GM12878 (cell line): ENCODE measurements at regions not wholly inside any gene's neighbourhood (a gene's known extent, or its start where the extent isn't known, plus 50 kb on each side); places are given as distances from the start of the nearest gene placed in this dataset.

Experiments
- ATAC-seq: fragments of 200-7000 bp; cut with Tn5 transposase; 3 replicates; pipeline ENCODE4 v1.9.1; 2020; ENCODE audit warnings: mild to moderate bottlenecking, moderate library complexity
- BruUV-seq: library from RNA; stranded (reverse); fragments of 400-500 nt; replicated peaks from 2 replicates; lab custom pipeline; 2021; lab: Mats Ljungman, UMichigan
- CTCF ChIA-PET: fragments of 300-600 bp; sonication (Branson Sonifier 250); formaldehyde crosslinking; extraction: SDS; loops from one replicate; lab custom pipeline; 2021; ENCODE audit warnings: inconsistent platforms; lab: Yijun Ruan, JAX
- POLR2A ChIA-PET: fragments of 350-600 bp; formaldehyde crosslinking; extraction: SDS; loops from one replicate; lab custom pipeline; 2021; ENCODE audit warnings: inconsistent platforms; lab: Charles Lee
- RAD21 ChIA-PET: fragments of 300-600 bp; sonication (Branson Sonifier 250); formaldehyde crosslinking; loops from one replicate; lab custom pipeline; 2023; ENCODE audit warnings: antibody characterized with exemption; ENCODE audit not compliant: unreplicated experiment; lab: Charles Lee
- SMC1A ChIA-PET: fragments of 300-600 bp; sonication (Branson Sonifier 250); formaldehyde crosslinking; loops from one replicate; lab custom pipeline; 2023; ENCODE audit not compliant: unreplicated experiment, uncharacterized antibody; lab: Charles Lee
- DNase-seq: peaks from one replicate; pipeline ENCODE4 v3.0.0-alpha.2; 2011; ENCODE audit warnings: low read depth, low spot score
- FAIRE-seq: peaks from 3 replicates; lab custom pipeline; 2011; peaks lifted over from hg19 to GRCh38; lab: Jason Lieb, UNC
- H2AFZ ChIP-seq: 2 replicates; pipeline ENCODE4 v1.6.0; 2011; ENCODE audit warnings: low read depth, low read length, control low read depth; ENCODE audit not compliant: control insufficient read depth
- H3K27ac ChIP-seq: 2 replicates; pipeline ENCODE4 v1.5.1; 2011; ENCODE audit warnings: control low read depth; ENCODE audit not compliant: control insufficient read depth, insufficient read depth
- H3K27me3 ChIP-seq, 2 experiments: replicated peaks in 1 of 2; 2 replicates each; pipeline versions ENCODE4 v1.6.0 to v1.6.1; 2011; ENCODE audit warnings: low read length in 1 of 2; ENCODE audit not compliant: control insufficient read depth in 2 of 2, insufficient read depth in 2 of 2
- H3K36me3 ChIP-seq, 2 experiments: 2 replicates each; pipeline ENCODE4 v1.5.1; 2011; ENCODE audit warnings: low read length in 1 of 2; ENCODE audit not compliant: control insufficient read depth in 2 of 2, insufficient read depth in 2 of 2
- H3K4me1 ChIP-seq: 2 replicates; pipeline ENCODE4 v1.6.1; 2011; ENCODE audit warnings: mild to moderate bottlenecking, low read length, moderate library complexity, mixed read lengths; ENCODE audit not compliant: control insufficient read depth, insufficient read depth
- H3K4me2 ChIP-seq: 2 replicates; pipeline ENCODE4 v1.6.0; 2011; ENCODE audit warnings: control low read depth; ENCODE audit not compliant: control insufficient read depth, insufficient read depth
- H3K4me3 ChIP-seq: fragments of 200-600 bp; sonication (generic); 2 replicates; pipeline ENCODE4 v1.5.1; 2016
- H3K79me2 ChIP-seq: 2 replicates; pipeline ENCODE4 v1.6.0; 2011; ENCODE audit warnings: low read length; ENCODE audit not compliant: control insufficient read depth, insufficient read depth
- H3K9ac ChIP-seq: 2 replicates; pipeline ENCODE4 v1.8.0; 2011; ENCODE audit warnings: low read length, control low read depth, mixed read lengths; ENCODE audit not compliant: control insufficient read depth, insufficient read depth
- H3K9me3 ChIP-seq: replicated peaks from 3 replicates; pipeline ENCODE4 v1.5.1; 2011; ENCODE audit warnings: mild to moderate bottlenecking, low read length; ENCODE audit not compliant: control insufficient read depth, insufficient read depth
- H4K20me1 ChIP-seq: 2 replicates; pipeline ENCODE4 v1.6.0; 2011; ENCODE audit not compliant: control insufficient read depth, insufficient read depth
- CBFB ChIP-seq: IDR thresholded peaks from 2 replicates; pipeline ENCODE4 v1.6.1; 2016; ENCODE audit warnings: antibody characterized with exemption, low read depth
- E2F4 ChIP-seq: IDR thresholded peaks from 2 replicates; pipeline ENCODE4 v1.6.1; 2012; ENCODE audit warnings: low read depth, low read length, improper control_type of control experiment
- EZH2 ChIP-seq: IDR thresholded peaks from 2 replicates; pipeline ENCODE4 v1.6.1; 2012; ENCODE audit warnings: low read depth, mild to moderate bottlenecking, control low read depth, inconsistent platforms, low read length, borderline replicate concordance; ENCODE audit not compliant: control insufficient read depth
- IKZF2 ChIP-seq, 2 experiments: fragments of 450-650 bp; IDR thresholded peaks; 2 replicates each; pipeline ENCODE4 v1.6.1; 2017; ENCODE audit warnings: mild to moderate bottlenecking in 2 of 2, moderate library complexity in 2 of 2
- NBN ChIP-seq: fragments of 450-650 bp; IDR thresholded peaks from 2 replicates; pipeline ENCODE4 v1.6.1; 2016
- RFX5 ChIP-seq: IDR thresholded peaks from 2 replicates; pipeline ENCODE4 v1.6.1; 2011; ENCODE audit warnings: low read depth, low read length, improper control_type of control experiment
- SMC3 ChIP-seq: IDR thresholded peaks from 2 replicates; pipeline ENCODE4 v1.6.1; 2011; ENCODE audit warnings: low read length, improper control_type of control experiment, borderline replicate concordance
- WRNIP1 ChIP-seq: IDR thresholded peaks from 2 replicates; pipeline ENCODE4 v1.6.1; 2011; ENCODE audit warnings: low read depth, low read length, improper control_type of control experiment, borderline replicate concordance
- ZNF217 ChIP-seq: fragments of 450-650 bp; IDR thresholded peaks from 2 replicates; pipeline ENCODE4 v1.6.1; 2017; ENCODE audit warnings: antibody characterized with exemption, mild to moderate bottlenecking
- WGBS: methylation state at CpG from one replicate; pipeline ENCODE4 v1.1.6; 2016; ENCODE audit warnings: low lambda C conversion rate; ENCODE audit not compliant: insufficient replicate concordance, insufficient coverage; ENCODE audit errors: missing lambda C conversion rate; 5-methylcytosine and 5-hydroxymethylcytosine counted together
- in situ Hi-C: fragments of 300-500 bp; cut with MboI; formaldehyde crosslinking; loops from 9 replicates; pipeline ENCODE4 v1.14.3; 2018; ENCODE audit warnings: mixed read lengths
- intact Hi-C: fragments of 100-400 bp; cut with micrococcal nuclease; formaldehyde crosslinking; loops from one replicate; pipeline ENCODE4 v1.14.2; 2022; ENCODE audit not compliant: unreplicated experiment
- TF ChIP-seq, protein P1 (sequence below): fragments of 450-650 bp; IDR thresholded peaks from 2 replicates; pipeline ENCODE4 v1.6.1; 2017; ENCODE audit warnings: low read depth, mild to moderate bottlenecking, moderate library complexity

DNA sequence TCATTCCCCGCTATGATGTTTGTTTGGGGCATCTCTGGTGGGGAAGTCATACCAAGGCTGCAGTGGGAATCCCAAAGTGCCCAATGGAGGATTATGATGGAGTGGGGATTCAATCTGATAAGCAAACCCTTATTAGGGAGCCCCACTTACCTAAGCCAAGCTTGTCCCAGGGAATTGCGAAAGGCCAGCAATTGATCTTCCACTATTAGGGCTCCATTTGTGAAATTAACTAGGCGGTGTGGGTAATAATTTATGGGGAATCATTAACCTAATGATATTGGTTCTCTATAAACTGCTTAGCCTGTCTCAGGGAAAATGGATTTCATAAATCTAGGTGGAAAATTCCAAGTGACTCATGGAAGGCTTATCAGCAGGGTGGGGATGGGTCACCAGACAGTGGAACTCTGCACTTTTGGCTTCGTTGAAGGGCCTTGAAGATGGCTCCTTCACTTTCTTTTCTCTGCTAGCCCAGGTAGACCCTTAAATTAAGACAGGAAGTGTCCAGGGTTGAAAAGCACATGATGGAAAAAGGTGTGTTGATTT is 113.0 kb upstream of the WSCD2 start (continued):
- no peak for TF ChIP-seq E2F4
- no peak for TF ChIP-seq WRNIP1

- TF ChIP-seq IKZF2 (IDR thresholded peaks at IDR 0.05), result no peak
- no peak for TF ChIP-seq SMC3
- no peak for TF ChIP-seq EZH2
- TF ChIP-seq CBFB, result no peak
- TF ChIP-seq RFX5, result no peak
- no peak for TF ChIP-seq NBN
- no peak for TF ChIP-seq ZNF217
- TF ChIP-seq, protein P1, sequence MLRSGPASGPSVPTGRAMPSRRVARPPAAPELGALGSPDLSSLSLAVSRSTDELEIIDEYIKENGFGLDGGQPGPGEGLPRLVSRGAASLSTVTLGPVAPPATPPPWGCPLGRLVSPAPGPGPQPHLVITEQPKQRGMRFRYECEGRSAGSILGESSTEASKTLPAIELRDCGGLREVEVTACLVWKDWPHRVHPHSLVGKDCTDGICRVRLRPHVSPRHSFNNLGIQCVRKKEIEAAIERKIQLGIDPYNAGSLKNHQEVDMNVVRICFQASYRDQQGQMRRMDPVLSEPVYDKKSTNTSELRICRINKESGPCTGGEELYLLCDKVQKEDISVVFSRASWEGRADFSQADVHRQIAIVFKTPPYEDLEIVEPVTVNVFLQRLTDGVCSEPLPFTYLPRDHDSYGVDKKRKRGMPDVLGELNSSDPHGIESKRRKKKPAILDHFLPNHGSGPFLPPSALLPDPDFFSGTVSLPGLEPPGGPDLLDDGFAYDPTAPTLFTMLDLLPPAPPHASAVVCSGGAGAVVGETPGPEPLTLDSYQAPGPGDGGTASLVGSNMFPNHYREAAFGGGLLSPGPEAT, result no peak
- SMC1A ChIA-PET, result no interaction called here
- H2AFZ ChIP-seq, result no peak overlapping the region
- H4K20me1 ChIP-seq, result no peaks in the 10 kb centered on the region
- H3K9ac ChIP-seq, result no peak overlapping the region
- RAD21 ChIA-PET, result no interaction called here
- H3K27me3 ChIP-seq, result no peaks in the 10 kb centered on the region
- no peak for FAIRE-seq
- no peak overlapping the region for H3K4me3 ChIP-seq
- H3K4me1 ChIP-seq, result no peaks in the 10 kb centered on the region
- no peaks in the 10 kb centered on the region for H3K9me3 ChIP-seq
- CTCF ChIA-PET, result no interaction called here
- WGBS, result 10% methylated on average over 3 of the region's 3 CpGs
- intact Hi-C loops, result no loop called here
- no peak overlapping the region for H3K4me2 ChIP-seq
- no peak for DNase-seq
- POLR2A ChIA-PET, result no interaction called here
- H3K36me3 ChIP-seq, result no peaks in the 10 kb centered on the region
- H3K79me2 ChIP-seq, result no peaks in the 10 kb centered on the region
- no TSS peak for BruUV-seq
- H3K27ac ChIP-seq, result no peak overlapping the region
- in situ Hi-C loops, result no loop called here
- ATAC-seq, result no peak
Measured at GRCh38 chr12:108017472-108018057, 111.5 kb upstream of the WSCD2 start.
